HepG2 (cell line): ENCODE measurements at regions not wholly inside any gene's neighbourhood (a gene's known extent, or its start where the extent isn't known, plus 50 kb on each side); places are given as distances from the start of the nearest gene placed in this dataset.

Source experiments
- ISL2 ChIP-seq: sonication (generic); formaldehyde crosslinking; IDR thresholded peaks from 2 replicates; pipeline ENCODE4 v1.5.0; 2020; ENCODE audit warnings: missing genetic modification reagents
- KDM4B ChIP-seq: sonication (generic); formaldehyde crosslinking; IDR thresholded peaks from 2 replicates; pipeline ENCODE4 v1.4.0; 2020; ENCODE audit warnings: missing genetic modification reagents
- MED8 ChIP-seq: sonication (generic); formaldehyde crosslinking; IDR thresholded peaks from 2 replicates; pipeline ENCODE4 v1.8.1; 2023; ENCODE audit warnings: mild to moderate bottlenecking, missing genetic modification reagents; ENCODE audit not compliant: insufficient replicate concordance
- NCOR1 ChIP-seq: fragments of 200-600 bp; sonication (generic); IDR thresholded peaks from 2 replicates; pipeline ENCODE4 v1.7.0; 2017; ENCODE audit warnings: antibody characterized with exemption, low read length, borderline replicate concordance
- NFIB ChIP-seq: sonication (generic); formaldehyde crosslinking; IDR thresholded peaks from 2 replicates; pipeline ENCODE4 v1.9.0; 2021; ENCODE audit warnings: missing genetic modification reagents, mild to moderate bottlenecking, borderline replicate concordance
- RELA ChIP-seq: sonication (generic); formaldehyde crosslinking; IDR thresholded peaks from 2 replicates; pipeline ENCODE4 v1.4.0; 2020; ENCODE audit warnings: missing genetic modification reagents
- RFXAP ChIP-seq: sonication (generic); formaldehyde crosslinking; IDR thresholded peaks from 2 replicates; pipeline ENCODE4 v1.4.0; 2020; ENCODE audit warnings: missing genetic modification reagents, borderline replicate concordance
- TAF15 ChIP-seq: fragments of 200-400 bp; formaldehyde crosslinking; IDR thresholded peaks from one replicate; pipeline ENCODE4 v1.6.1; 2018; ENCODE audit warnings: mild to moderate bottlenecking, low read depth, low read length; ENCODE audit not compliant: poor library complexity, severe bottlenecking
- ZNF326 ChIP-seq: sonication (generic); formaldehyde crosslinking; IDR thresholded peaks from 2 replicates; pipeline ENCODE4 v1.4.0; 2020; ENCODE audit warnings: missing genetic modification reagents, borderline replicate concordance
- ZNF558 ChIP-seq: sonication (generic); formaldehyde crosslinking; IDR thresholded peaks from 2 replicates; pipeline ENCODE4 v1.9.0; 2022; ENCODE audit warnings: mild to moderate bottlenecking, missing genetic modification reagents, borderline replicate concordance
- ZSCAN25 ChIP-seq: sonication (generic); formaldehyde crosslinking; IDR thresholded peaks from 2 replicates; pipeline ENCODE4 v1.8.0; 2022; ENCODE audit warnings: mild to moderate bottlenecking, missing genetic modification reagents
- TF ChIP-seq, protein P1 (sequence below): sonication (generic); formaldehyde crosslinking; IDR thresholded peaks from 2 replicates; pipeline ENCODE4 v1.4.0; 2020; ENCODE audit warnings: mild to moderate bottlenecking, missing genetic modification reagents
- TF ChIP-seq, protein P2 (sequence below): sonication (generic); formaldehyde crosslinking; IDR thresholded peaks from 2 replicates; pipeline ENCODE4 v1.4.0; 2020; ENCODE audit warnings: missing genetic modification reagents
- TF ChIP-seq, protein P3 (sequence below): sonication (generic); formaldehyde crosslinking; IDR thresholded peaks from 2 replicates; pipeline ENCODE4 v1.9.0; 2021; ENCODE audit warnings: missing genetic modification reagents, borderline replicate concordance

DNA sequence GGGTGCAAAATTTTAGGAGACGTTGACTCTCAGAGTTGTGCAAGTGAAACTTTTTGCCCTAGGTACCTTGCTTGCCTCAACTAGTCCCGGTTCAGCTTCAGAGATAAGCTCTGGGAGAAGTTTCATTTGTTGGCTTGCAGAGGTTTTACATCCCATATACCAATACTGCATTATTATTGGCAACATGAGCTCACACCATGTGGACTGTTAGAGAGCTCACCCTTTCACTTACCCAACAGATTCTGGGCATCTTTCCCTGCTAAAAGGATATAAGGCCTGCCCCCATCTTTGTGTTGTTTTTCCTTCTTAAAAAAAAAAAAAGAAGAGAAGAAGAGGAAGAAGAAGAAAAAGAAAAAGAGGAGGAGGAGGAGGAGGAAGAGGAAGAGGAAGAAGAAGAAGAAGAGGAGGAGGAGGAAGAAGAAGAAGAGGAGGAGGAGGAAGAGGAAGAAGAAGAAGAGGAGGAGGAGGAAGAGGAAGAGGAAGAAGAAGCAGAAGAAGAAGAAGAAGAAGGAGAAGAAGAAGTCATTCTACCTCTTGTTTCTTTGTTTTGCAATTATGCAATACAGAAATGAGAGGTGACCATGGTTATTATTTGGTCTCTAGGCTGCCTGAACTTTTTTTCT lies 292.6 kb upstream of the IRX3 start (continued):
- TF ChIP-seq, protein P1, sequence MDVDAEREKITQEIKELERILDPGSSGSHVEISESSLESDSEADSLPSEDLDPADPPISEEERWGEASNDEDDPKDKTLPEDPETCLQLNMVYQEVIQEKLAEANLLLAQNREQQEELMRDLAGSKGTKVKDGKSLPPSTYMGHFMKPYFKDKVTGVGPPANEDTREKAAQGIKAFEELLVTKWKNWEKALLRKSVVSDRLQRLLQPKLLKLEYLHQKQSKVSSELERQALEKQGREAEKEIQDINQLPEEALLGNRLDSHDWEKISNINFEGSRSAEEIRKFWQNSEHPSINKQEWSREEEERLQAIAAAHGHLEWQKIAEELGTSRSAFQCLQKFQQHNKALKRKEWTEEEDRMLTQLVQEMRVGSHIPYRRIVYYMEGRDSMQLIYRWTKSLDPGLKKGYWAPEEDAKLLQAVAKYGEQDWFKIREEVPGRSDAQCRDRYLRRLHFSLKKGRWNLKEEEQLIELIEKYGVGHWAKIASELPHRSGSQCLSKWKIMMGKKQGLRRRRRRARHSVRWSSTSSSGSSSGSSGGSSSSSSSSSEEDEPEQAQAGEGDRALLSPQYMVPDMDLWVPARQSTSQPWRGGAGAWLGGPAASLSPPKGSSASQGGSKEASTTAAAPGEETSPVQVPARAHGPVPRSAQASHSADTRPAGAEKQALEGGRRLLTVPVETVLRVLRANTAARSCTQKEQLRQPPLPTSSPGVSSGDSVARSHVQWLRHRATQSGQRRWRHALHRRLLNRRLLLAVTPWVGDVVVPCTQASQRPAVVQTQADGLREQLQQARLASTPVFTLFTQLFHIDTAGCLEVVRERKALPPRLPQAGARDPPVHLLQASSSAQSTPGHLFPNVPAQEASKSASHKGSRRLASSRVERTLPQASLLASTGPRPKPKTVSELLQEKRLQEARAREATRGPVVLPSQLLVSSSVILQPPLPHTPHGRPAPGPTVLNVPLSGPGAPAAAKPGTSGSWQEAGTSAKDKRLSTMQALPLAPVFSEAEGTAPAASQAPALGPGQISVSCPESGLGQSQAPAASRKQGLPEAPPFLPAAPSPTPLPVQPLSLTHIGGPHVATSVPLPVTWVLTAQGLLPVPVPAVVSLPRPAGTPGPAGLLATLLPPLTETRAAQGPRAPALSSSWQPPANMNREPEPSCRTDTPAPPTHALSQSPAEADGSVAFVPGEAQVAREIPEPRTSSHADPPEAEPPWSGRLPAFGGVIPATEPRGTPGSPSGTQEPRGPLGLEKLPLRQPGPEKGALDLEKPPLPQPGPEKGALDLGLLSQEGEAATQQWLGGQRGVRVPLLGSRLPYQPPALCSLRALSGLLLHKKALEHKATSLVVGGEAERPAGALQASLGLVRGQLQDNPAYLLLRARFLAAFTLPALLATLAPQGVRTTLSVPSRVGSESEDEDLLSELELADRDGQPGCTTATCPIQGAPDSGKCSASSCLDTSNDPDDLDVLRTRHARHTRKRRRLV (CRISPR knock-in tag) = no peak
- TF ChIP-seq TAF15 (no peak), NCOR1 (no peak), ZSCAN25 (CRISPR knock-in tag) (no peak), RELA (CRISPR knock-in tag) (no peak), MED8 (CRISPR knock-in tag) (no peak), KDM4B (no peak), ZNF558 (CRISPR knock-in tag) (no peak), NFIB (CRISPR knock-in tag) (no peak), RFXAP (CRISPR knock-in tag) (no peak), ZNF326 (CRISPR knock-in tag) (no peak), ISL2 (no peak)
- TF ChIP-seq, protein P2, sequence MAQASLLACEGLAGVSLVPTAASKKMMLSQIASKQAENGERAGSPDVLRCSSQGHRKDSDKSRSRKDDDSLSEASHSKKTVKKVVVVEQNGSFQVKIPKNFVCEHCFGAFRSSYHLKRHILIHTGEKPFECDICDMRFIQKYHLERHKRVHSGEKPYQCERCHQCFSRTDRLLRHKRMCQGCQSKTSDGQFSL = no peak
- TF ChIP-seq, protein P3, sequence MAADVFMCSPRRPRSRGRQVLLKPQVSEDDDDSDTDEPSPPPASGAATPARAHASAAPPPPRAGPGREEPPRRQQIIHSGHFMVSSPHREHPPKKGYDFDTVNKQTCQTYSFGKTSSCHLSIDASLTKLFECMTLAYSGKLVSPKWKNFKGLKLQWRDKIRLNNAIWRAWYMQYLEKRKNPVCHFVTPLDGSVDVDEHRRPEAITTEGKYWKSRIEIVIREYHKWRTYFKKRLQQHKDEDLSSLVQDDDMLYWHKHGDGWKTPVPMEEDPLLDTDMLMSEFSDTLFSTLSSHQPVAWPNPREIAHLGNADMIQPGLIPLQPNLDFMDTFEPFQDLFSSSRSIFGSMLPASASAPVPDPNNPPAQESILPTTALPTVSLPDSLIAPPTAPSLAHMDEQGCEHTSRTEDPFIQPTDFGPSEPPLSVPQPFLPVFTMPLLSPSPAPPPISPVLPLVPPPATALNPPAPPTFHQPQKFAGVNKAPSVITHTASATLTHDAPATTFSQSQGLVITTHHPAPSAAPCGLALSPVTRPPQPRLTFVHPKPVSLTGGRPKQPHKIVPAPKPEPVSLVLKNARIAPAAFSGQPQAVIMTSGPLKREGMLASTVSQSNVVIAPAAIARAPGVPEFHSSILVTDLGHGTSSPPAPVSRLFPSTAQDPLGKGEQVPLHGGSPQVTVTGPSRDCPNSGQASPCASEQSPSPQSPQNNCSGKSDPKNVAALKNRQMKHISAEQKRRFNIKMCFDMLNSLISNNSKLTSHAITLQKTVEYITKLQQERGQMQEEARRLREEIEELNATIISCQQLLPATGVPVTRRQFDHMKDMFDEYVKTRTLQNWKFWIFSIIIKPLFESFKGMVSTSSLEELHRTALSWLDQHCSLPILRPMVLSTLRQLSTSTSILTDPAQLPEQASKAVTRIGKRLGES (CRISPR knock-in tag) = no peak
